IMR-90 (cell line): ENCODE measurements at regions not wholly inside any gene's neighbourhood (a gene's known extent, or its start where the extent isn't known, plus 50 kb on each side); places are given as distances from the start of the nearest gene placed in this dataset.

Experiments used
- ATAC-seq: fragments of 200-7000 bp; cut with Tn5 transposase; 2 replicates; pipeline ENCODE4 v1.9.1; 2020; ENCODE audit warnings: low read depth, mild to moderate bottlenecking, moderate library complexity
- BruUV-seq: library from RNA; stranded (reverse); fragments of 400-500 nt; replicated peaks from 2 replicates; lab custom pipeline; 2021; lab: Mats Ljungman, UMichigan
- CTCF ChIA-PET: fragments of 300-600 bp; formaldehyde crosslinking; extraction: SDS; loops from one replicate; lab custom pipeline; 2021; ENCODE audit warnings: antibody characterized with exemption; lab: Yijun Ruan, JAX
- POLR2A ChIA-PET: fragments of 300-600 bp; sonication (Branson Sonifier 250); formaldehyde crosslinking; loops from one replicate; lab custom pipeline; 2022; ENCODE audit warnings: antibody characterized with exemption; ENCODE audit not compliant: unreplicated experiment; lab: Charles Lee
- DNase-seq: peaks from one replicate; pipeline ENCODE4 v3.0.0; 2013
- H2AFZ ChIP-seq: replicated peaks from 2 replicates; pipeline ENCODE3; 2013; ENCODE audit warnings: low read length, mild to moderate bottlenecking; ENCODE audit not compliant: poor library complexity
- H2AK5ac ChIP-seq: 2 replicates; pipeline ENCODE4 v1.6.1; 2013; ENCODE audit warnings: low read depth, low read length, inconsistent platforms
- H2AK9ac ChIP-seq: replicated peaks from 2 replicates; pipeline ENCODE3; 2013; ENCODE audit warnings: mild to moderate bottlenecking, low read depth, low read length, moderate library complexity; ENCODE audit not compliant: poor library complexity
- H2BK120ac ChIP-seq: 2 replicates; pipeline ENCODE4 v1.6.1; 2013; ENCODE audit warnings: low read depth, low read length, inconsistent platforms
- H2BK15ac ChIP-seq: 3 replicates; pipeline ENCODE4 v1.6.1; 2013; ENCODE audit warnings: low read depth, low read length, inconsistent platforms
- H2BK20ac ChIP-seq: 2 replicates; pipeline ENCODE4 v1.6.1; 2013; ENCODE audit warnings: low read depth, mild to moderate bottlenecking, inconsistent platforms, low read length, moderate library complexity
- H2BK5ac ChIP-seq: 2 replicates; pipeline ENCODE4 v1.6.1; 2013; ENCODE audit warnings: mild to moderate bottlenecking, low read depth, low read length, inconsistent platforms; ENCODE audit not compliant: poor library complexity, severe bottlenecking
- H3K14ac ChIP-seq: replicated peaks from 2 replicates; pipeline ENCODE4 v1.6.1; 2013; ENCODE audit warnings: low read depth, low read length, inconsistent platforms
- H3K18ac ChIP-seq: 2 replicates; pipeline ENCODE4 v1.6.1; 2013; ENCODE audit warnings: low read depth, low read length, control low read depth
- H3K23ac ChIP-seq: 2 replicates; pipeline ENCODE4 v1.6.1; 2013; ENCODE audit warnings: low read depth, low read length, inconsistent platforms
- H3K27ac ChIP-seq: 2 replicates; pipeline ENCODE4 v1.5.1; 2013; ENCODE audit warnings: mild to moderate bottlenecking, control low read depth, low read length; ENCODE audit not compliant: insufficient read depth
- H3K27me3 ChIP-seq: 2 replicates; pipeline ENCODE4 v1.6.1; 2013; ENCODE audit warnings: low read length; ENCODE audit not compliant: control insufficient read depth, insufficient read depth
- H3K36me3 ChIP-seq: 2 replicates; pipeline ENCODE4 v1.6.1; 2013; ENCODE audit warnings: low read length, mixed read lengths; ENCODE audit not compliant: control insufficient read depth, insufficient read depth
- H3K4ac ChIP-seq: 2 replicates; pipeline ENCODE4 v1.6.1; 2013; ENCODE audit warnings: low read depth, low read length, inconsistent platforms
- H3K4me1 ChIP-seq: 2 replicates; pipeline ENCODE4 v1.6.1; 2013; ENCODE audit warnings: low read length, mixed read lengths; ENCODE audit not compliant: control insufficient read depth, insufficient read depth
- H3K4me2 ChIP-seq: 2 replicates; pipeline ENCODE4 v1.6.1; 2013; ENCODE audit warnings: low read depth, mild to moderate bottlenecking, control low read depth, low read length, moderate library complexity
- H3K4me3 ChIP-seq: 2 replicates; pipeline ENCODE4 v1.5.1; 2013; ENCODE audit warnings: low read depth, mild to moderate bottlenecking, control low read depth, low read length, moderate library complexity; ENCODE audit not compliant: insufficient read depth
- H3K56ac ChIP-seq: 2 replicates; pipeline ENCODE4 v1.6.1; 2013; ENCODE audit warnings: low read length, inconsistent platforms; ENCODE audit not compliant: insufficient read depth; ENCODE audit errors: extremely low read depth
- H3K79me1 ChIP-seq, 2 experiments: 2 replicates each; pipeline ENCODE4 v1.6.1; 2013; ENCODE audit warnings: low read length in 2 of 2, inconsistent platforms in 1 of 2, low read depth in 1 of 2
- H3K9ac ChIP-seq: 2 replicates; pipeline ENCODE4 v1.6.1; 2013; ENCODE audit warnings: low read depth, low read length, control low read depth
- H3K9me1 ChIP-seq: 2 replicates; pipeline ENCODE4 v1.6.1; 2013; ENCODE audit warnings: low read length, inconsistent platforms; ENCODE audit not compliant: insufficient read depth
- H3K9me3 ChIP-seq: 2 replicates; pipeline ENCODE4 v1.6.1; 2013; ENCODE audit warnings: low read length; ENCODE audit not compliant: control insufficient read depth, insufficient read depth
- H4K20me1 ChIP-seq: 2 replicates; pipeline ENCODE4 v1.6.1; 2013; ENCODE audit warnings: low read length, inconsistent platforms; ENCODE audit not compliant: insufficient read depth
- H4K5ac ChIP-seq: 2 replicates; pipeline ENCODE4 v1.6.1; 2013; ENCODE audit warnings: mild to moderate bottlenecking, low read depth, low read length, control low read depth
- H4K8ac ChIP-seq, 2 experiments: 2 replicates each; pipeline ENCODE4 v1.6.1; 2013; ENCODE audit warnings: low read depth in 2 of 2, low read length in 2 of 2, control low read depth in 1 of 2, inconsistent platforms in 1 of 2
- H4K91ac ChIP-seq: 2 replicates; pipeline ENCODE4 v1.6.1; 2013; ENCODE audit warnings: low read depth, low read length, inconsistent platforms; ENCODE audit not compliant: insufficient read depth
- BHLHE40 ChIP-seq: fragments of 150-350 bp; IDR thresholded peaks from 2 replicates; pipeline ENCODE4 v1.6.1; 2016; ENCODE audit warnings: mild to moderate bottlenecking, low read depth, low read length
- CEBPB ChIP-seq: IDR thresholded peaks from 2 replicates; pipeline ENCODE4 v1.6.1; 2012; ENCODE audit warnings: low read depth, low read length, improper control_type of control experiment
- CHD1 ChIP-seq: IDR thresholded peaks from 2 replicates; pipeline ENCODE4 v1.6.1; 2012; ENCODE audit warnings: low read depth, low read length, improper control_type of control experiment
- FOS ChIP-seq: fragments of 150-350 bp; IDR thresholded peaks from 2 replicates; pipeline ENCODE4 v1.6.1; 2016; ENCODE audit warnings: low read depth, low read length
- MAFK ChIP-seq: IDR thresholded peaks from 2 replicates; pipeline ENCODE4 v1.6.1; 2012; ENCODE audit warnings: low read depth, low read length, improper control_type of control experiment
- MAZ ChIP-seq: IDR thresholded peaks from 2 replicates; pipeline ENCODE4 v1.6.1; 2012; ENCODE audit warnings: low read depth, mild to moderate bottlenecking, low read length, improper control_type of control experiment, moderate library complexity, borderline replicate concordance
- MXI1 ChIP-seq: IDR thresholded peaks from 2 replicates; pipeline ENCODE4 v1.6.1; 2012; ENCODE audit warnings: low read depth, mild to moderate bottlenecking, low read length, moderate library complexity, borderline replicate concordance
- NFE2L2 ChIP-seq: fragments of 150-350 bp; IDR thresholded peaks from 2 replicates; pipeline ENCODE4 v1.6.1; 2016; ENCODE audit warnings: low read depth, mild to moderate bottlenecking, low read length
- POLR2A ChIP-seq: IDR thresholded peaks from 2 replicates; pipeline ENCODE4 v1.6.1; 2012; ENCODE audit warnings: mild to moderate bottlenecking, low read depth, low read length
- RAD21 ChIP-seq: IDR thresholded peaks from 2 replicates; pipeline ENCODE4 v1.6.1; 2012; ENCODE audit warnings: low read length, improper control_type of control experiment
- RCOR1 ChIP-seq: IDR thresholded peaks from 2 replicates; pipeline ENCODE4 v1.6.1; 2012; ENCODE audit warnings: mild to moderate bottlenecking, low read length, improper control_type of control experiment; ENCODE audit not compliant: insufficient replicate concordance
- RFX5 ChIP-seq: IDR thresholded peaks from 2 replicates; pipeline ENCODE4 v1.8.0; 2012; ENCODE audit warnings: low read depth, mild to moderate bottlenecking, low read length, moderate library complexity
- SMC3 ChIP-seq: fragments of 150-350 bp; IDR thresholded peaks from 2 replicates; pipeline ENCODE4 v1.6.1; 2016; ENCODE audit warnings: low read depth, mild to moderate bottlenecking, antibody characterized with exemption, low read length, moderate library complexity
- USF2 ChIP-seq: fragments of 150-350 bp; IDR thresholded peaks from 2 replicates; pipeline ENCODE4 v1.6.1; 2017; ENCODE audit warnings: mild to moderate bottlenecking, antibody characterized with exemption, low read length, low read depth
- WGBS, 2 experiments: methylation state at CpG; one replicate each; pipeline versions ENCODE4 v1.1.5 to v1.1.7; 2013; ENCODE audit warnings: missing lambda C conversion rate in 2 of 2; ENCODE audit not compliant: insufficient read length in 1 of 2; ENCODE audit errors: extremely low coverage in 2 of 2; 5-methylcytosine and 5-hydroxymethylcytosine counted together
- dilution Hi-C: fragments of 300-500 bp; cut with HindIII; formaldehyde crosslinking; loops from one replicate; pipeline ENCODE4 v1.14.3; 2018; ENCODE audit warnings: low sequenced_read_pairs; ENCODE audit not compliant: unreplicated experiment
- in situ Hi-C: fragments of 300-500 bp; cut with MboI; formaldehyde crosslinking; loops from 3 replicates; pipeline ENCODE4 v1.14.3; 2019; ENCODE audit warnings: low sequenced_read_pairs, inconsistent platforms, mixed read lengths
- intact Hi-C: fragments of 100-400 bp; cut with micrococcal nuclease; formaldehyde crosslinking; loops from 2 replicates; pipeline ENCODE4 v1.10.0; 2022
- TF ChIP-seq, protein P1 (sequence below): conservative IDR thresholded peaks from 2 replicates; pipeline ENCODE4 v1.5.1; 2012; ENCODE audit warnings: mild to moderate bottlenecking, low read depth, low read length, improper control_type of control experiment

DNA sequence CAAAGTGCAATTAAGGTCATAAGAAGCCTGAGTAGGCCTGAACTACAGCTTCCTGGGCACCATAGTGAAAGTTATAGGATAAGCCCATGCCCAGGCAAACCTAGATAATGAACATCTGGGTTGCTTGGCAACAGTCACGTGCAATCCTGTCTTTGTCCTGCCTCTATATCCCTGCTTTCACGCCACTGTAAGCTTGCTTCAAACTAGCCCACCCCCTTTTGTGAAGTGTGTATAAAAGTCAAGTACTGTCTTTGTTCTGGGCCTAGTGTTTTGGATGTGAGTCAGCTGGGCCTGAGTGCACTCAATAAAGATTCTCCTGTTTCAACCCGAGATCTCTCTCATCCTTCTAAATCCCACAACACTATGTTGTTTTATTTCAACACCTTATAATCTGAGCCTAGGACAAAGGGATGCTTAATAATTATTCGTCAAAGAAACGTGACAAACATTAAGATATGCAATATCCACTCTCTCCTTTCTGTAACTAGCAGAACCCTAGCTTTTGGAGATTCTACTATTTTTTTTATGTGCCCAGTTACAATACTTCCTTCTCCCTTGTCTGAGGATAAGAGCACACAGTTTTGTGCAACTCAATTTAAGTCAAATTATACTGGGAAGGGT is 927.8 kb downstream of the SUCLG1 start:
- H3K18ac ChIP-seq, result no peak overlapping the region
- no peak overlapping the region for H2AK5ac ChIP-seq
- H4K5ac ChIP-seq, result no peak overlapping the region
- no peak overlapping the region for H2BK5ac ChIP-seq
- H3K4ac ChIP-seq, result no peak overlapping the region
- H2BK15ac ChIP-seq, result no peak overlapping the region
- H3K14ac ChIP-seq, result no peak overlapping the region
- TF ChIP-seq MAZ (no peak), NFE2L2 (no peak), CHD1 (no peak), RAD21 (no peak), FOS (no peak), USF2 (no peak), BHLHE40 (no peak), MXI1 (no peak), SMC3 (no peak), MAFK (no peak), RFX5 (no peak), POLR2A (no peak), CEBPB (no peak), RCOR1 (no peak)
- TF ChIP-seq, protein P1, sequence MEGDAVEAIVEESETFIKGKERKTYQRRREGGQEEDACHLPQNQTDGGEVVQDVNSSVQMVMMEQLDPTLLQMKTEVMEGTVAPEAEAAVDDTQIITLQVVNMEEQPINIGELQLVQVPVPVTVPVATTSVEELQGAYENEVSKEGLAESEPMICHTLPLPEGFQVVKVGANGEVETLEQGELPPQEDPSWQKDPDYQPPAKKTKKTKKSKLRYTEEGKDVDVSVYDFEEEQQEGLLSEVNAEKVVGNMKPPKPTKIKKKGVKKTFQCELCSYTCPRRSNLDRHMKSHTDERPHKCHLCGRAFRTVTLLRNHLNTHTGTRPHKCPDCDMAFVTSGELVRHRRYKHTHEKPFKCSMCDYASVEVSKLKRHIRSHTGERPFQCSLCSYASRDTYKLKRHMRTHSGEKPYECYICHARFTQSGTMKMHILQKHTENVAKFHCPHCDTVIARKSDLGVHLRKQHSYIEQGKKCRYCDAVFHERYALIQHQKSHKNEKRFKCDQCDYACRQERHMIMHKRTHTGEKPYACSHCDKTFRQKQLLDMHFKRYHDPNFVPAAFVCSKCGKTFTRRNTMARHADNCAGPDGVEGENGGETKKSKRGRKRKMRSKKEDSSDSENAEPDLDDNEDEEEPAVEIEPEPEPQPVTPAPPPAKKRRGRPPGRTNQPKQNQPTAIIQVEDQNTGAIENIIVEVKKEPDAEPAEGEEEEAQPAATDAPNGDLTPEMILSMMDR, result no peak
- no TSS peak for BruUV-seq
- WGBS, 2 experiments, result no CpG with 5 or more reads among the region's 5 CpGs
- no peak overlapping the region for H2BK20ac ChIP-seq
- H4K20me1 ChIP-seq, result no peaks in the 10 kb centered on the region
- H3K27me3 ChIP-seq, result no peaks in the 10 kb centered on the region
- dilution Hi-C loops (no loop called here), intact Hi-C loops (no loop called here), in situ Hi-C loops (no loop called here)
- no peak overlapping the region for H3K9ac ChIP-seq
- no peaks in the 10 kb centered on the region for H3K4me1 ChIP-seq
- no peaks in the 10 kb centered on the region for H3K79me1 ChIP-seq
- no peak overlapping the region for H2BK120ac ChIP-seq
- no peak for ATAC-seq
- H3K23ac ChIP-seq, result no peak overlapping the region
- no peak overlapping the region for H4K91ac ChIP-seq
- H2AK9ac ChIP-seq, result no peak overlapping the region
- no peak for DNase-seq
- no peak overlapping the region for H3K4me3 ChIP-seq
- no peaks in the 10 kb centered on the region for H3K9me1 ChIP-seq
- H2AFZ ChIP-seq, result no peak overlapping the region
- ChIA-PET POLR2A (no interaction called here), CTCF (no interaction called here)
- H4K8ac ChIP-seq, result no peak overlapping the region
- H3K56ac ChIP-seq, result no peak overlapping the region
- H3K27ac ChIP-seq, result no peak overlapping the region
- H3K9me3 ChIP-seq, result no peaks in the 10 kb centered on the region
- no peak overlapping the region for H3K4me2 ChIP-seq
- no peaks in the 10 kb centered on the region for H3K36me3 ChIP-seq
